Heart left ventricle (tissue), 13 donors: ENCODE measurements at regions not wholly inside any gene's neighbourhood (a gene's known extent, or its start where the extent isn't known, plus 50 kb on each side); places are given as distances from the start of the nearest gene placed in this dataset.

Source experiments
- CTCF ChIP-seq, 12 donors: fragments of 200-600 bp; sonication (generic) in 4 of 12; IDR thresholded peaks; one replicate each; pipeline versions ENCODE4 v1.5.0 to v1.8.0; 2018 to 2022; ENCODE audit warnings: antibody characterized with exemption in 12 of 12, mild to moderate bottlenecking in 5 of 12
- POLR2A ChIP-seq, 2 donors: fragments of 450-650 bp; IDR thresholded peaks; one replicate each; pipeline ENCODE4 v1.6.1; 2017; ENCODE audit warnings: antibody characterized with exemption in 2 of 2, mild to moderate bottlenecking in 2 of 2, moderate library complexity in 2 of 2
- donor health status: ischemic (EF 13 %, LVEDD 7.1; RV severe dilation, severe dysfunction).
- donor health status: DM: no; HTN: yes; CAD: no.
- donor health status: DM: no; HTN: no; CAD: no.
- donor health status: ischemic (EF 25% LVEDD 6.9; RV normal size, moderate dysfunction).
- donor health status: ischemic (EF 25% LVEDD 5.7; RV mildly dilated, moderate dysfunction).
- donor health status: ischemic (EF 35%, LVEDD 5.7; RV mildly dilated, moderate dysfunction).
- donor health status: nonischemic (EF 11% LVEDD 7.7; RV severe dilation, severe dysfunction).
- donor health status: DM: yes; HTN: yes; CAD: no.
- donor health status: PGD.
- donor health status: ischemic (EF 29% LVEDD 5.4; RV normal size, mild dysfunction).
- donor health status: nonischemic (EF 23%, LVEDD 6.1; RV moderate dilation, normal function).

DNA sequence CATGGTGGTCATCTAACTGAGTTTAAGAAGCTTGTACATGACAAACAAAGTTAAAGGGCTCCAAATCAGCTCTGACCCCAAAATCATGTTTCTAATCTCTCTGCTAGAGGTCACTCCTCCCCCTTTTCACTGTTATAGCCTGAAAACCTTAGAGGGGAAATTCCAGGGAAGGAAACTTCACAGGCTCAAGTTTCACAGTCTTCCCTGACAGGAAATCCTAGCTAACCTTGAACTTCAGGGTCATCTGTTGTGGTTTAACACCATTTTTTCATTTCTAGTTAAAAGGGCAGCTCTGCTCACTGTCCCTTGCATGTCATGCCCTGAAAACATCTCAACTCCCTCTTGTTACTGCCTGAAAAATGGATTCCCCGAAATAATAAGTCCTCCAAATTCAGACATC, 104.4 kb upstream of the BMP2 start:
- TF ChIP-seq POLR2A (IDR thresholded peaks at IDR 0.05): no peak
- no peak for TF ChIP-seq CTCF (IDR thresholded peaks at IDR 0.05)
